ENCODE measurements at regions not wholly inside any gene's neighbourhood (a gene's known extent, or its start where the extent isn't known, plus 50 kb on each side); places are given as distances from the start of the nearest gene placed in this dataset.

DNA sequence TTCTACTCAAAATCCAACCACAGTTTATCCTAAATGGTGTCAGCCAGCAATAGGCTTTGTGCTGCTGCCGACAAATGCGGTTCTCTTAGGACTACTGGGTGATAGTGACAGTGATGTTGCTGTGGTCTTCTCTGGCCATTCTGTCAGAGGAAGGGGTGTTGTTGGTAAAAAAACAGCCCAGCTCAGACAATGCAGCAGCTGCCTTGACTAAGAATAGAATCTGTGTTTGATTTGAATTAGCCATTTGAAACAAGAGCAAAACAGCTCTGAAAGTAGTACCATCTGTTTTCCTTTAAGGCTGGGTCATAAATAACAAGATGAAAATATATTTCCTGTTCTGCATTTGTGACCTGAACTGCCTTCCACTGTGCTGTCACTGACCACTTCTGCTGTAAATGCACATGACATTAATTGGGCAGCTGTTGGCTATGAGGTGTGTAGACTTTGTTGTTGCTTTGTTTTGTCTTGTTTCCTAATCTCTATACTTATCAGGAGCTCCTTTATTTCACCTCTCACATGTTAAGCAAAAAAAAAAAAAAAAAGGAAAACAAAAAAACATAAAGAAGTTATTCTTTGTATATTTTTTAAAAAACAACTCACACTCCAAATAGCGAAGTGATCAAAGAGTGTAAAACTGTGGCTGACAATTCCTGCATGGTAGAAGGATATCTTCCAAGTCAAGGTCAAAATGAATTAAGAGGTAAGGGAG lies 497.8 kb upstream of the ARID1B start:
- TF ChIP-seq, protein P1, sequence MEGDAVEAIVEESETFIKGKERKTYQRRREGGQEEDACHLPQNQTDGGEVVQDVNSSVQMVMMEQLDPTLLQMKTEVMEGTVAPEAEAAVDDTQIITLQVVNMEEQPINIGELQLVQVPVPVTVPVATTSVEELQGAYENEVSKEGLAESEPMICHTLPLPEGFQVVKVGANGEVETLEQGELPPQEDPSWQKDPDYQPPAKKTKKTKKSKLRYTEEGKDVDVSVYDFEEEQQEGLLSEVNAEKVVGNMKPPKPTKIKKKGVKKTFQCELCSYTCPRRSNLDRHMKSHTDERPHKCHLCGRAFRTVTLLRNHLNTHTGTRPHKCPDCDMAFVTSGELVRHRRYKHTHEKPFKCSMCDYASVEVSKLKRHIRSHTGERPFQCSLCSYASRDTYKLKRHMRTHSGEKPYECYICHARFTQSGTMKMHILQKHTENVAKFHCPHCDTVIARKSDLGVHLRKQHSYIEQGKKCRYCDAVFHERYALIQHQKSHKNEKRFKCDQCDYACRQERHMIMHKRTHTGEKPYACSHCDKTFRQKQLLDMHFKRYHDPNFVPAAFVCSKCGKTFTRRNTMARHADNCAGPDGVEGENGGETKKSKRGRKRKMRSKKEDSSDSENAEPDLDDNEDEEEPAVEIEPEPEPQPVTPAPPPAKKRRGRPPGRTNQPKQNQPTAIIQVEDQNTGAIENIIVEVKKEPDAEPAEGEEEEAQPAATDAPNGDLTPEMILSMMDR (IDR thresholded peaks at IDR 0.05) = no peak
- TF ChIP-seq POLR2A (IDR thresholded peaks at IDR 0.05) = no peak
- TF ChIP-seq EP300 (IDR thresholded peaks at IDR 0.05) = no peak
